Thyroid gland (tissue), 4 donors: ENCODE measurements at regions not wholly inside any gene's neighbourhood (a gene's known extent, or its start where the extent isn't known, plus 50 kb on each side); places are given as distances from the start of the nearest gene placed in this dataset.

ENCODE experiments used
- POLR2A ChIP-seq, 2 donors: fragments of 450-650 bp; IDR thresholded peaks; one replicate each; pipeline ENCODE4 v1.6.1; 2017; ENCODE audit warnings: antibody characterized with exemption in 2 of 2, mild to moderate bottlenecking in 2 of 2, moderate library complexity in 1 of 2
- TF ChIP-seq, protein P1 (sequence below), 6 experiments: fragments of 200-600 bp in 3 of 6; fragments of 450-650 bp in 3 of 6; sonication (generic) in 3 of 6; IDR thresholded peaks; one replicate each; pipeline ENCODE4 v1.5.1; 2016 to 2019; ENCODE audit warnings: antibody characterized with exemption in 6 of 6, mild to moderate bottlenecking in 2 of 6, inconsistent platforms in 1 of 6, moderate library complexity in 1 of 6

DNA sequence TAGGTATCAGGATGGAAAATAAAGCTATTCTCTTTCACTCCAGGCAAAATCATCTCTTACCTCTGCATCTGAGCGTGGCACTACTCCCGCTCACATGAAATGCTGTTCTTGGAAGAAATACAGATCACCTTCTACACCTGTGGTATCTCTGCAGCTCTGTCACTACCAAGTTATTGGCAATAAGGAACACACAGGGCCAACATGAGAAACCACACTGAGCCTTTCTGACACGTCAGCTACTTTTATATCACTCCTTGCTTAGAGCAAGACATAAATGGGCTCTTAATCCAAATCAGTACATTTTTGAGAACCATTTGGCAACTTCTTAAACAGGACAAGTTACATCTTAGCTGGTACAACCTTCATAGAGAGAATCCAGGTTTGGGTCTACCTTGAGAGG lies 101.8 kb upstream of the GUCY1A1 start:
- TF ChIP-seq, protein P1, sequence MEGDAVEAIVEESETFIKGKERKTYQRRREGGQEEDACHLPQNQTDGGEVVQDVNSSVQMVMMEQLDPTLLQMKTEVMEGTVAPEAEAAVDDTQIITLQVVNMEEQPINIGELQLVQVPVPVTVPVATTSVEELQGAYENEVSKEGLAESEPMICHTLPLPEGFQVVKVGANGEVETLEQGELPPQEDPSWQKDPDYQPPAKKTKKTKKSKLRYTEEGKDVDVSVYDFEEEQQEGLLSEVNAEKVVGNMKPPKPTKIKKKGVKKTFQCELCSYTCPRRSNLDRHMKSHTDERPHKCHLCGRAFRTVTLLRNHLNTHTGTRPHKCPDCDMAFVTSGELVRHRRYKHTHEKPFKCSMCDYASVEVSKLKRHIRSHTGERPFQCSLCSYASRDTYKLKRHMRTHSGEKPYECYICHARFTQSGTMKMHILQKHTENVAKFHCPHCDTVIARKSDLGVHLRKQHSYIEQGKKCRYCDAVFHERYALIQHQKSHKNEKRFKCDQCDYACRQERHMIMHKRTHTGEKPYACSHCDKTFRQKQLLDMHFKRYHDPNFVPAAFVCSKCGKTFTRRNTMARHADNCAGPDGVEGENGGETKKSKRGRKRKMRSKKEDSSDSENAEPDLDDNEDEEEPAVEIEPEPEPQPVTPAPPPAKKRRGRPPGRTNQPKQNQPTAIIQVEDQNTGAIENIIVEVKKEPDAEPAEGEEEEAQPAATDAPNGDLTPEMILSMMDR (IDR thresholded peaks at IDR 0.05) = no peak
- no peak for TF ChIP-seq POLR2A (IDR thresholded peaks at IDR 0.05)
